Liver (tissue), 8 donors: ENCODE measurements at regions not wholly inside any gene's neighbourhood (a gene's known extent, or its start where the extent isn't known, plus 50 kb on each side); places are given as distances from the start of the nearest gene placed in this dataset.

Experiments used
- DNase-seq: peaks from one replicate; pipeline ENCODE4 v3.0.0-alpha.2; 2017; ENCODE audit warnings: low spot score
- H3K27ac ChIP-seq, 2 donors: one replicate each; pipeline ENCODE4 v1.7.0; 2013; ENCODE audit warnings: inconsistent platforms in 2 of 2, low read length in 2 of 2, control low read depth in 1 of 2, low read depth in 1 of 2, mild to moderate bottlenecking in 1 of 2
- H3K27me3 ChIP-seq, 4 donors: one replicate each; pipeline versions ENCODE4 v1.6.1 to v1.7.0; 2013; ENCODE audit warnings: low read length in 3 of 4, inconsistent platforms in 1 of 4, mild to moderate bottlenecking in 1 of 4, moderate library complexity in 1 of 4; ENCODE audit not compliant: control insufficient read depth in 4 of 4, insufficient read depth in 4 of 4
- H3K36me3 ChIP-seq, 4 donors: one replicate each; pipeline versions ENCODE4 v1.6.1 to v1.7.0; 2013; ENCODE audit warnings: low read length in 3 of 4, mild to moderate bottlenecking in 3 of 4, low read depth in 1 of 4, moderate library complexity in 1 of 4; ENCODE audit not compliant: control insufficient read depth in 4 of 4, insufficient read depth in 3 of 4
- H3K4me1 ChIP-seq, 4 donors: one replicate each; pipeline versions ENCODE4 v1.6.1 to v1.7.0; 2013; ENCODE audit warnings: low read length in 3 of 4, mild to moderate bottlenecking in 3 of 4, moderate library complexity in 1 of 4; ENCODE audit not compliant: control insufficient read depth in 4 of 4, insufficient read depth in 4 of 4
- H3K4me3 ChIP-seq, 3 donors: one replicate each; pipeline versions ENCODE4 v1.6.1 to v1.7.0; 2013; ENCODE audit warnings: low read length in 3 of 3, control low read depth in 1 of 3, low read depth in 1 of 3, mild to moderate bottlenecking in 1 of 3
- H3K9ac ChIP-seq, 2 donors: one replicate each; pipeline ENCODE4 v1.7.0; 2013; ENCODE audit warnings: low read length in 2 of 2, mild to moderate bottlenecking in 2 of 2, moderate library complexity in 2 of 2, control low read depth in 1 of 2, low read depth in 1 of 2
- H3K9me3 ChIP-seq, 4 donors: one replicate each; pipeline versions ENCODE4 v1.6.1 to v1.7.0; 2013; ENCODE audit warnings: low read length in 3 of 4; ENCODE audit not compliant: control insufficient read depth in 4 of 4
- EGR1 ChIP-seq, 2 donors: IDR thresholded peaks; 2 replicates each; pipeline ENCODE4 v1.6.1; 2016 to 2018; ENCODE audit warnings: antibody characterized with exemption in 2 of 2, low read depth in 2 of 2
- FOXA1 ChIP-seq: IDR thresholded peaks from 2 replicates; pipeline ENCODE4 v1.6.1; 2016; ENCODE audit warnings: antibody characterized with exemption
- FOXA2 ChIP-seq: IDR thresholded peaks from 2 replicates; pipeline ENCODE4 v1.6.1; 2016; ENCODE audit warnings: antibody characterized with exemption
- GABPA ChIP-seq, 2 donors: IDR thresholded peaks in 1 of 2; conservative IDR thresholded peaks in 1 of 2; 2 replicates each; pipeline ENCODE4 v1.6.1; 2016; ENCODE audit warnings: antibody characterized with exemption in 2 of 2, mild to moderate bottlenecking in 1 of 2, moderate library complexity in 1 of 2
- HNF4A ChIP-seq, 2 donors: conservative IDR thresholded peaks; 2 replicates each; pipeline ENCODE4 v1.6.1; 2016; ENCODE audit warnings: antibody characterized with exemption in 2 of 2, mild to moderate bottlenecking in 2 of 2
- HNF4G ChIP-seq: IDR thresholded peaks from 2 replicates; pipeline ENCODE4 v1.6.1; 2016; ENCODE audit warnings: antibody characterized with exemption
- JUND ChIP-seq, 2 donors: IDR thresholded peaks; 2 replicates each; pipeline ENCODE4 v1.6.1; 2016; ENCODE audit warnings: antibody characterized with exemption in 2 of 2
- NR2F2 ChIP-seq: IDR thresholded peaks from 2 replicates; pipeline ENCODE4 v1.6.1; 2016; ENCODE audit warnings: antibody characterized with exemption
- RXRA ChIP-seq, 2 donors: IDR thresholded peaks; 2 replicates each; pipeline ENCODE4 v1.6.1; 2017 to 2018; ENCODE audit warnings: antibody characterized with exemption in 2 of 2, mild to moderate bottlenecking in 1 of 2
- SP1 ChIP-seq: IDR thresholded peaks from 2 replicates; pipeline ENCODE4 v1.6.1; 2018; ENCODE audit warnings: antibody characterized with exemption, mild to moderate bottlenecking
- TAF1 ChIP-seq: conservative IDR thresholded peaks from 2 replicates; pipeline ENCODE4 v1.6.1; 2016; ENCODE audit warnings: antibody characterized with exemption, mild to moderate bottlenecking
- YY1 ChIP-seq: IDR thresholded peaks from 2 replicates; pipeline ENCODE4 v1.6.1; 2016; ENCODE audit warnings: antibody characterized with exemption, mild to moderate bottlenecking
- WGBS: extraction: QIAGEN DNeasy Blood & Tissue Kit; methylation state at CpG from one replicate; pipeline ENCODE4 v1.1.7; 2013; 5-methylcytosine and 5-hydroxymethylcytosine counted together
- TF ChIP-seq, protein P1 (sequence below): IDR thresholded peaks from 2 replicates; pipeline ENCODE4 v1.6.1; 2016; ENCODE audit warnings: antibody characterized with exemption, mild to moderate bottlenecking
- TF ChIP-seq, protein P2 (sequence below): fragments of 150-350 bp; IDR thresholded peaks from 2 replicates; pipeline ENCODE4 v1.5.1; 2017; ENCODE audit warnings: improper control_type of control experiment, low read depth, low read length; ENCODE audit not compliant: missing input control
- TF ChIP-seq, protein P3 (sequence below): IDR thresholded peaks from 2 replicates; pipeline ENCODE4 v1.6.1; 2016; ENCODE audit warnings: antibody characterized with exemption
- donor health status: healthy.
- donor health status: healthy.
- donor health status: healthy.
- donor health status: healthy.
- donor health status: healthy.

DNA sequence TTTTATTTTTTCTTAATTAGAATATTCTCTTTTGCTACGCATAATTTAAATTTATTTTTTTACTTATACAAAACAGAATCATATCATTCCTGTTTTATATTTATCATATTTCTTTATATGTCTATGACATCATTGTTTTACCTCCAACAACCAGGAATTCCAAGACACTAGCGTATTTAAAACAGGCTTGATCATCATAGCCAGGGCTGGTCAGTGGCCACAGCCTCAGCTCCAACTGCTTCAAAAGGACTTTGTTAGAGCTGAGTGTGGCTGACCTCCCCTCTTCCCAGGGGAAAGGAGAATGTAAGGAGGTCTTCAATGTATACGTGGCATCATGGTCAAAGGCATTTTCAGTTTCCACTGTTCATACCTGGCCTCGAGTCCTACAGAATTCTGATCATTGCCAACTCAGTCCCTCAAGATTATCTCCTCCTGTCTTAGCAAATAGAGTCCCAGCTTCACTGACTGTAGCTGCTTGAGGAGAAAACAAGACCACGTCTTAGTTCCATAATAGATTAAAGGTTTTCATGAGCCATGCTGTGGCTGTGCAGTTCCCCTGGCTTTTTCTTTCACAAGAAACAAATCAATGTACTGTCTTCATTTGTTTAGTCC lies 444.0 kb downstream of the PTPRC start:
- H3K36me3 ChIP-seq, result no peaks in the 10 kb centered on the region
- TF ChIP-seq, protein P1, sequence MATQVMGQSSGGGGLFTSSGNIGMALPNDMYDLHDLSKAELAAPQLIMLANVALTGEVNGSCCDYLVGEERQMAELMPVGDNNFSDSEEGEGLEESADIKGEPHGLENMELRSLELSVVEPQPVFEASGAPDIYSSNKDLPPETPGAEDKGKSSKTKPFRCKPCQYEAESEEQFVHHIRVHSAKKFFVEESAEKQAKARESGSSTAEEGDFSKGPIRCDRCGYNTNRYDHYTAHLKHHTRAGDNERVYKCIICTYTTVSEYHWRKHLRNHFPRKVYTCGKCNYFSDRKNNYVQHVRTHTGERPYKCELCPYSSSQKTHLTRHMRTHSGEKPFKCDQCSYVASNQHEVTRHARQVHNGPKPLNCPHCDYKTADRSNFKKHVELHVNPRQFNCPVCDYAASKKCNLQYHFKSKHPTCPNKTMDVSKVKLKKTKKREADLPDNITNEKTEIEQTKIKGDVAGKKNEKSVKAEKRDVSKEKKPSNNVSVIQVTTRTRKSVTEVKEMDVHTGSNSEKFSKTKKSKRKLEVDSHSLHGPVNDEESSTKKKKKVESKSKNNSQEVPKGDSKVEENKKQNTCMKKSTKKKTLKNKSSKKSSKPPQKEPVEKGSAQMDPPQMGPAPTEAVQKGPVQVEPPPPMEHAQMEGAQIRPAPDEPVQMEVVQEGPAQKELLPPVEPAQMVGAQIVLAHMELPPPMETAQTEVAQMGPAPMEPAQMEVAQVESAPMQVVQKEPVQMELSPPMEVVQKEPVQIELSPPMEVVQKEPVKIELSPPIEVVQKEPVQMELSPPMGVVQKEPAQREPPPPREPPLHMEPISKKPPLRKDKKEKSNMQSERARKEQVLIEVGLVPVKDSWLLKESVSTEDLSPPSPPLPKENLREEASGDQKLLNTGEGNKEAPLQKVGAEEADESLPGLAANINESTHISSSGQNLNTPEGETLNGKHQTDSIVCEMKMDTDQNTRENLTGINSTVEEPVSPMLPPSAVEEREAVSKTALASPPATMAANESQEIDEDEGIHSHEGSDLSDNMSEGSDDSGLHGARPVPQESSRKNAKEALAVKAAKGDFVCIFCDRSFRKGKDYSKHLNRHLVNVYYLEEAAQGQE, result no peak
- no peak for TF ChIP-seq HNF4G
- no peak for TF ChIP-seq FOXA2
- TF ChIP-seq HNF4A (conservative IDR thresholded peaks at IDR 0.05), result no peak
- TF ChIP-seq FOXA1, result no peak
- no peak for TF ChIP-seq JUND (IDR thresholded peaks at IDR 0.05)
- no peak for TF ChIP-seq SP1
- no peak overlapping the region for H3K4me3 ChIP-seq
- DNase-seq, result no peak
- H3K4me1 ChIP-seq, result no peaks in the 10 kb centered on the region
- H3K27ac ChIP-seq, result no peak overlapping the region
- 82% methylated on average over 5 of the region's 5 CpGs for whole genome bisulfite sequencing
- H3K9me3 ChIP-seq, result no peaks in the 10 kb centered on the region
- H3K27me3 ChIP-seq, result peaks cover 0 to 2% (median 0%) of the 10 kb centered on the region in 4 donors
- H3K9ac ChIP-seq, result no peak overlapping the region

DNA sequence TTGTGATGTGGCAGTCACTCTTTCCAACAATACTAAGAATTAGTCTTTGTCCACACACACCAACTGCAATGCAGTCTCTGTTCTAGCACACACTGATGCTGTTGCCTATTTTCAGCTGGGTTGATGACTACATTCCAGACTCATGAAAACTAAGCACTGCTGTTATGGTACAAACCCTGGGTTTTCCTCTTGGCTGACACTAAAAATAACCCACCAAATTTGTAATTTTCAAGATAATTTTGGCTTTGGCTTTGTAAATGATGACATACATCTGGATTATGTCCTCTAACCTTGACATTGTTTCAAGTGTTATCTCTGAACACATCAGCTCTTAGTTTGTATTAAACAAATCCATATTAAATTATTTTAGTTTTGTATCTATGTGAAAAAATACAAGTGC lies 444.8 kb downstream of the PTPRC start:
- TF ChIP-seq RXRA (IDR thresholded peaks at IDR 0.05) (no peak), EGR1 (IDR thresholded peaks at IDR 0.05; ENCODE audit: low read depth in 2 of 2) (no peak), GABPA (IDR thresholded peaks at IDR 0.05 in 1 of 2, conservative IDR thresholded peaks at IDR 0.05 in 1 of 2) (no peak), HNF4A (conservative IDR thresholded peaks at IDR 0.05) (no peak), NR2F2 (no peak), YY1 (no peak), HNF4G (no peak), TAF1 (no peak), FOXA2 (no peak)
- TF ChIP-seq, protein P2, sequence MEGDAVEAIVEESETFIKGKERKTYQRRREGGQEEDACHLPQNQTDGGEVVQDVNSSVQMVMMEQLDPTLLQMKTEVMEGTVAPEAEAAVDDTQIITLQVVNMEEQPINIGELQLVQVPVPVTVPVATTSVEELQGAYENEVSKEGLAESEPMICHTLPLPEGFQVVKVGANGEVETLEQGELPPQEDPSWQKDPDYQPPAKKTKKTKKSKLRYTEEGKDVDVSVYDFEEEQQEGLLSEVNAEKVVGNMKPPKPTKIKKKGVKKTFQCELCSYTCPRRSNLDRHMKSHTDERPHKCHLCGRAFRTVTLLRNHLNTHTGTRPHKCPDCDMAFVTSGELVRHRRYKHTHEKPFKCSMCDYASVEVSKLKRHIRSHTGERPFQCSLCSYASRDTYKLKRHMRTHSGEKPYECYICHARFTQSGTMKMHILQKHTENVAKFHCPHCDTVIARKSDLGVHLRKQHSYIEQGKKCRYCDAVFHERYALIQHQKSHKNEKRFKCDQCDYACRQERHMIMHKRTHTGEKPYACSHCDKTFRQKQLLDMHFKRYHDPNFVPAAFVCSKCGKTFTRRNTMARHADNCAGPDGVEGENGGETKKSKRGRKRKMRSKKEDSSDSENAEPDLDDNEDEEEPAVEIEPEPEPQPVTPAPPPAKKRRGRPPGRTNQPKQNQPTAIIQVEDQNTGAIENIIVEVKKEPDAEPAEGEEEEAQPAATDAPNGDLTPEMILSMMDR, result no peak
- TF ChIP-seq, protein P3, sequence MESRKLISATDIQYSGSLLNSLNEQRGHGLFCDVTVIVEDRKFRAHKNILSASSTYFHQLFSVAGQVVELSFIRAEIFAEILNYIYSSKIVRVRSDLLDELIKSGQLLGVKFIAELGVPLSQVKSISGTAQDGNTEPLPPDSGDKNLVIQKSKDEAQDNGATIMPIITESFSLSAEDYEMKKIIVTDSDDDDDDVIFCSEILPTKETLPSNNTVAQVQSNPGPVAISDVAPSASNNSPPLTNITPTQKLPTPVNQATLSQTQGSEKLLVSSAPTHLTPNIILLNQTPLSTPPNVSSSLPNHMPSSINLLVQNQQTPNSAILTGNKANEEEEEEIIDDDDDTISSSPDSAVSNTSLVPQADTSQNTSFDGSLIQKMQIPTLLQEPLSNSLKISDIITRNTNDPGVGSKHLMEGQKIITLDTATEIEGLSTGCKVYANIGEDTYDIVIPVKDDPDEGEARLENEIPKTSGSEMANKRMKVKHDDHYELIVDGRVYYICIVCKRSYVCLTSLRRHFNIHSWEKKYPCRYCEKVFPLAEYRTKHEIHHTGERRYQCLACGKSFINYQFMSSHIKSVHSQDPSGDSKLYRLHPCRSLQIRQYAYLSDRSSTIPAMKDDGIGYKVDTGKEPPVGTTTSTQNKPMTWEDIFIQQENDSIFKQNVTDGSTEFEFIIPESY, result no peak
- TF ChIP-seq, protein P1, result no peak
- Histone ChIP-seq H3K9me3 (no peaks in the 10 kb centered on the region), H3K9ac (no peak overlapping the region), H3K4me3 (no peak overlapping the region), H3K4me1 (no peaks in the 10 kb centered on the region), H3K27me3 (peaks cover 0 to 2% (median 0%) of the 10 kb centered on the region in 4 donors), H3K27ac (no peak overlapping the region), H3K36me3 (no peaks in the 10 kb centered on the region)
- DNase-seq, result no peak
